GM21526 (cell line): ENCODE measurements at regions not wholly inside any gene's neighbourhood (a gene's known extent, or its start where the extent isn't known, plus 50 kb on each side); places are given as distances from the start of the nearest gene placed in this dataset.
A peak's percentile ranks its signal among the peaks of the same experiment; 100 is the strongest.
"Not testable (repeated sequence)": the region's sequence is repeated elsewhere in the genome, so short reads cannot be mapped to it uniquely, and the experiment has no call there.

Source experiments
- ATAC-seq: cut with Tn5 transposase; IDR thresholded peaks from one replicate; pipeline ENCODE4 v1.9.1; 2021; ENCODE audit warnings: moderate library complexity; ENCODE audit not compliant: unreplicated experiment, low FRiP score

- peak; percentile 50 for ATAC-seq
Observed at GRCh38 chr4:114226968-114227760, 247.7 kb upstream of the ARSJ start.

- ATAC-seq, result no peak
Observed at GRCh38 chr4:114229706-114230105, 250.3 kb upstream of the ARSJ start.

GRCh38 chr4:114236171-114236769 is 256.8 kb upstream of the ARSJ start:
- no peak for ATAC-seq

GRCh38 chr4:114237997-114238396 is 258.6 kb upstream of the ARSJ start:
- ATAC-seq, result no peak

GRCh38 chr4:114249561-114249960 is 270.1 kb upstream of the ARSJ start:
- ATAC-seq, result no peak

- ATAC-seq, result no peak
Observed at GRCh38 chr4:114249976-114250375, 270.5 kb upstream of the ARSJ start.

GRCh38 chr4:114250439-114250891 is 271.0 kb upstream of the ARSJ start:
- ATAC-seq, result no peak

GRCh38 chr4:114251020-114251419 is 271.6 kb upstream of the ARSJ start:
- no peak for ATAC-seq

GRCh38 chr4:114252499-114252898 is 273.1 kb upstream of the ARSJ start:
- no peak for ATAC-seq

- no peak for ATAC-seq
Observed at GRCh38 chr4:114257501-114257900, 278.1 kb upstream of the ARSJ start.

GRCh38 chr4:114262421-114262820 is 283.0 kb upstream of the ARSJ start:
- not testable (repeated sequence) for ATAC-seq

- no peak for ATAC-seq
Observed at GRCh38 chr4:114263233-114263632, 283.8 kb upstream of the ARSJ start.

- ATAC-seq, result no peak
Observed at GRCh38 chr4:114264452-114264851, 285.0 kb upstream of the ARSJ start.

GRCh38 chr4:114264877-114265291 is 285.4 kb upstream of the ARSJ start:
- no peak for ATAC-seq

GRCh38 chr4:114265342-114265741 is 285.9 kb upstream of the ARSJ start:
- no peak for ATAC-seq

- ATAC-seq, result no peak
Observed at GRCh38 chr4:114267976-114268375, 288.5 kb upstream of the ARSJ start.

- no peak for ATAC-seq
Observed at GRCh38 chr4:114271031-114271430, 291.6 kb upstream of the ARSJ start.

GRCh38 chr4:114272226-114272625 is 292.8 kb upstream of the ARSJ start:
- ATAC-seq, result no peak

GRCh38 chr4:114273238-114273637 is 293.8 kb upstream of the ARSJ start:
- ATAC-seq, result no peak

- ATAC-seq, result no peak
Observed at GRCh38 chr4:114277690-114278089, 298.2 kb upstream of the ARSJ start.

GRCh38 chr4:114279066-114279465 is 299.6 kb upstream of the ARSJ start:
- no peak for ATAC-seq

GRCh38 chr4:114279711-114280110 is 300.3 kb upstream of the ARSJ start:
- no peak for ATAC-seq
